ENCODE measurements at regions not wholly inside any gene's neighbourhood (a gene's known extent, or its start where the extent isn't known, plus 50 kb on each side); places are given as distances from the start of the nearest gene placed in this dataset.
A peak's percentile ranks its signal among the peaks of the same experiment; 100 is the strongest.
"Not testable (repeated sequence)": the region's sequence is repeated elsewhere in the genome, so short reads cannot be mapped to it uniquely, and the experiment has no call there.

DNA sequence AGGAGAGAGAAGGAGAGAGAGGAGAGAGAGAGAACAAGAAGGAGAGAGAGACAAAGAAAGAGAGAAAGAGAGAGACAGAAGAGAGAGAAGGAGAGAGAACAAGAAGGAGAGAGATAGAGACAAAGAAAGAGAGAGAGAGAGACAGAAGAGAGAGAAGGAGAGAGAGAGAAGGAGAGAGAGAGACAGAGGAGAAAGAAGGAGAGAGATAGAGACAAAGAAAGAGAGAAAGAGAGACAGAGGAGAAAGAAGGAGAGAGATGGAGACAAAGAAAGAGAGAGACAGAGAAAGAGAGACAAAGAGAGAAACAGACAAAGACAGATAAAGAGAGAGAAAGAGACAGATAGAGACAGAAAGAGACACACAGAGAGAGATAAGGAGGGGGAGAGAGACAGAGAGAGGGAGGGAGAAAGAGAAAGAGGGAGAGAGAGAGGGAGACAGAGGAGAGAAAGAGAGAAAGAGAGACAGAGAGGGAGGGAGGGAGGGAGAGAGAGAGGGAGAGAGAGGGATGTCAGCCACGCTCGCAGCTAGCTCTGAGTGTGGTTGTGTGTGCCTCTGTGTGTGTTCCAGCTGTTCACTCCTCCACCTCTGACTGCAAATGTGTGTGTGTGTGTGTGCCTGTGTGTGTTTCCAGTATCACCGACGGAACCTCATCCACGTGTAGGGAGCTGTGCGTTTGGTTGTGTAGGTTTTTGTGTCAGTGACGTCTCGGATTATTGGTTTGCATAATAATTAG is 105.8 kb downstream of the CRLF2 start:
- no peak for DNase-seq
- intact Hi-C loops (cut with DNase I; ENCODE audit: low total_unique reads): no loop called here
- Histone ChIP-seq H3K9me3 (peaks cover 0 to 15% (median 0%) of the 10 kb centered on the region in 8 donors), H3K4me1 (no peaks in the 10 kb centered on the region), H3K27me3 (replicated peaks in 1 of 7) (peaks cover 0 to 42% (median 7%) of the 10 kb centered on the region in 7 donors), H3K27ac (no peak overlapping the region), H3K4me3 (no peak overlapping the region), H3K36me3 (no peaks in the 10 kb centered on the region)
- TF ChIP-seq, protein P1, sequence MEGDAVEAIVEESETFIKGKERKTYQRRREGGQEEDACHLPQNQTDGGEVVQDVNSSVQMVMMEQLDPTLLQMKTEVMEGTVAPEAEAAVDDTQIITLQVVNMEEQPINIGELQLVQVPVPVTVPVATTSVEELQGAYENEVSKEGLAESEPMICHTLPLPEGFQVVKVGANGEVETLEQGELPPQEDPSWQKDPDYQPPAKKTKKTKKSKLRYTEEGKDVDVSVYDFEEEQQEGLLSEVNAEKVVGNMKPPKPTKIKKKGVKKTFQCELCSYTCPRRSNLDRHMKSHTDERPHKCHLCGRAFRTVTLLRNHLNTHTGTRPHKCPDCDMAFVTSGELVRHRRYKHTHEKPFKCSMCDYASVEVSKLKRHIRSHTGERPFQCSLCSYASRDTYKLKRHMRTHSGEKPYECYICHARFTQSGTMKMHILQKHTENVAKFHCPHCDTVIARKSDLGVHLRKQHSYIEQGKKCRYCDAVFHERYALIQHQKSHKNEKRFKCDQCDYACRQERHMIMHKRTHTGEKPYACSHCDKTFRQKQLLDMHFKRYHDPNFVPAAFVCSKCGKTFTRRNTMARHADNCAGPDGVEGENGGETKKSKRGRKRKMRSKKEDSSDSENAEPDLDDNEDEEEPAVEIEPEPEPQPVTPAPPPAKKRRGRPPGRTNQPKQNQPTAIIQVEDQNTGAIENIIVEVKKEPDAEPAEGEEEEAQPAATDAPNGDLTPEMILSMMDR (IDR thresholded peaks at IDR 0.05 in 8 of 11, conservative IDR thresholded peaks at IDR 0.05 in 3 of 11): no peak
- TF ChIP-seq POLR2A (IDR thresholded peaks at IDR 0.05) (no peak), POLR2AphosphoS5 (IDR thresholded peaks at IDR 0.05) (no peak)
- 28 to 39% (median 30%) methylated on average over 8 of the region's 8 CpGs for WGBS, 5 donors

DNA sequence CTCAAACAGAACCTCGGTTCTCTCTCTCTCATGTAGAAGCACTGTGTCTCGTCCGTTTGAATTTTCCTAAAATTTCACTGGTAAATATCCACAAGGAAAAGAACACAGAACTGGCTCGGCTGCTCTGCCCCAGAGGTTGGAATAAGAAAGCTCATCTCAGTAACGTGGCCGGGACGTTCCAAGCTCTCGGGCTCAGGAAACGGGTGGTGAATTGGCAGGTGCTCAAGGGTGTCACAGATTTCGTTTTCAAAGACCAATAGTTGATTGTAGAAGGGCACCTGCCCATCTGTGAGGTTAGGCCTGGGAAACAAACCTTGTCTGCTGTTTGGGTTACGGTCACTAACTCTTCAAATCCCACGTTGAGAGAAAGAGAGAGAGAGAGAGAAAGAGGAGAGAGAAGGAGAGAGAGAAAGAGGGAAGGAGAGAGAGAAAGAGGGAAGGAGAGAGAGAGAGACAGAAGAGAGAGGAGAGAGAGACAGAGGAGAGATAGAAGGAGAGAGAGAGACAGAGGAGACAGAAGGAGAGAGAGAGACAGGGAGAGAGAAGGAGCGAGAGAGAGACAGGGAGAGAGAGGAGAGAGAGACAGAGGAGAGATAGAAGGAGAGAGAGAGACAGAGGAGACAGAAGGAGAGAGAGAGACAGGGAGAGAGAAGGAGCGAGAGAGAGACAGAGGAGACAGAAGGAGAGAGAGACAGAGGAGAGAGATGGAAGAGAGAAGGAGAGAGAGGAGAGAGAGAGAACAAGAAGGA is 106.6 kb downstream of the CRLF2 start:
- Histone ChIP-seq H3K27me3 (replicated peaks in 1 of 7) (peaks cover 0 to 39% (median 7%) of the 10 kb centered on the region in 7 donors), H3K27ac (no peak overlapping the region), H3K4me1 (no peaks in the 10 kb centered on the region), H3K36me3 (no peaks in the 10 kb centered on the region), H3K9me3 (peaks cover 0 to 13% (median 0%) of the 10 kb centered on the region in 8 donors), H3K4me3 (no peak overlapping the region)
- no peak for DNase-seq
- no peak for TF ChIP-seq POLR2A (IDR thresholded peaks at IDR 0.05)
- no peak for TF ChIP-seq POLR2AphosphoS5 (IDR thresholded peaks at IDR 0.05)
- TF ChIP-seq, protein P1 (IDR thresholded peaks at IDR 0.05 in 8 of 11, conservative IDR thresholded peaks at IDR 0.05 in 3 of 11): no peak
- 50 to 62% (median 53%) methylated on average over 14 of the region's 14 CpGs for WGBS, 5 donors
- intact Hi-C loops (cut with DNase I; ENCODE audit: low total_unique reads): no loop called here

DNA sequence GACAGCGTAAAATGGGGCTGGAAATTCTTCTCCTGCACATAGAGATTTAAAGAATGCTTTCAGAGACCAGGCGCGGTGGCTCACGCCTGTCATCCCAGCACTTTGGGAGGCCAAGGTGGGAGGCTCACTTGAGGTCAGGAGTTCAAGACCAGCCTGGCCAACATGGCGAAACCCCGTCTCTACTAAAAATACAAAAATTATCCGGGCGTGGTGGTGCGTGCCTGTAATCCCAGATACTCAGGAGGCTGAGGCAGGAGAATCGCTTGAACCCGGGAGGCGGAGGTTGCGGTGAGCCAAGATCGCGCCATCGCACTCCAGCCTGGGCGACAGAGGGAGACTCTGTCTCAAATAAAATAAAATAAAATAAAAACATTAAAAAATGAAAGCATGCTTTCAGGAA is 107.4 kb downstream of the CRLF2 start:
- H3K27ac ChIP-seq; H3K4me1 ChIP-seq; intact Hi-C loops (cut with DNase I; ENCODE audit: low total_unique reads); DNase-seq; H3K4me3 ChIP-seq; H3K36me3 ChIP-seq; H3K9me3 ChIP-seq: not testable (repeated sequence)
- H3K27me3 ChIP-seq (replicated peaks in 1 of 7): peaks cover 0 to 41% (median 7%) of the 10 kb centered on the region in 7 donors
- 94 to 96% (median 95%) methylated on average over 17 of the region's 17 CpGs for WGBS, 5 donors

DNA sequence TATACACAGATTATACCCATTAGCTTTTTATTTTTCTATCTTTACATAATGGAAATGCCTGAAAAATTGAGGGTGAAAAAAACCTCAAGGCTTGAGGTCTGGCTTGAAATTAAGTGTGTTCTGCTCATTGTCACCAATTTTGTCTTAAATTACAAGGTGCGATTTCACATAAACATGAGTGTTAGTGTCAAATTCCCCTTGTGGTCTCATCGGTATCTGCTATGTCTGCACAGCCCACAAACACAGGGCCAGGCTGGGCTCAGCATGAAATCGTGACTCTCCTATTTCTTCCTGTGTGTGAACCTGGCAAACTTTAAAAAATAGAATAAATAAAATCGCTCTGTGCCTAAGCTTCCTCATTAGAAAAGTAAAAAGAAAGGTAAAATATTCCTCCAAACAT is 109.1 kb downstream of the CRLF2 start:
- DNase-seq: peak; percentile 17
- Histone ChIP-seq H3K27ac (no peak overlapping the region), H3K27me3 (replicated peaks in 1 of 7) (peaks cover 0 to 44% (median 9%) of the 10 kb centered on the region in 7 donors), H3K9me3 (peaks cover 0 to 1% (median 0%) of the 10 kb centered on the region in 8 donors), H3K4me1 (no peaks in the 10 kb centered on the region), H3K36me3 (no peaks in the 10 kb centered on the region), H3K4me3 (no peak overlapping the region)
- 56 to 77% (median 68%) methylated on average over 4 of the region's 4 CpGs for WGBS, 5 donors
- intact Hi-C loops (cut with DNase I; ENCODE audit: low total_unique reads): no loop called here
- TF ChIP-seq POLR2A (IDR thresholded peaks at IDR 0.05): no peak
- TF ChIP-seq POLR2AphosphoS5 (IDR thresholded peaks at IDR 0.05): no peak
- TF ChIP-seq, protein P1 (IDR thresholded peaks at IDR 0.05 in 8 of 11, conservative IDR thresholded peaks at IDR 0.05 in 3 of 11): no peak
